Frontal cortex (tissue), 3 donors: ENCODE measurements at regions not wholly inside any gene's neighbourhood (a gene's known extent, or its start where the extent isn't known, plus 50 kb on each side); places are given as distances from the start of the nearest gene placed in this dataset.
"Not testable (repeated sequence)": the region's sequence is repeated elsewhere in the genome, so short reads cannot be mapped to it uniquely, and the experiment has no call there.

Source experiments
- DNase-seq, 2 donors: peaks; one replicate each; pipeline ENCODE4 v3.0.0; 2012; ENCODE audit warnings: low spot score in 2 of 2
- FAIRE-seq: peaks from 2 replicates; lab custom pipeline; 2012; peaks lifted over from hg19 to GRCh38; lab: Jason Lieb, UNC
- donor health status: control.
- donor health status: control.
- donor health status: control.

DNA sequence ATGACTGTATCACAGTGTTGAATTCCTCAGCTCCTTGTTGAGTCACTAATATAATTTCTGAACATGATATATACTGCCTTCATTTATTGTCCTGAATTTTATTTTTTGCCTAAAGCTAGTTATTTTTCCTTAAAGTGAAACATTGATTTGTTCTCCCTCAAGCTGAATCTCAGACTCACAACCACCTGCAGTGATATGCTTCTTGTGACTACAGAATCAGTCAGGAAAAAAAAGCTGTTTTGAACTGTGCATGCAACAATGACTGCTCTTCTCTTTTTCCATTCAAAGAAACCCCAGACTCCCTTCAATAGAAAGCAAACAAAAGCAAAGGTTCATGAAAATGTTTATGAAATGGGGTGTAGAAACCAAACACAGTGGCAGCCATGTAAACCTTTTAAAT is 470.2 kb upstream of the CHD1 start:
- FAIRE-seq (no peak), DNase-seq (no peak)

DNA sequence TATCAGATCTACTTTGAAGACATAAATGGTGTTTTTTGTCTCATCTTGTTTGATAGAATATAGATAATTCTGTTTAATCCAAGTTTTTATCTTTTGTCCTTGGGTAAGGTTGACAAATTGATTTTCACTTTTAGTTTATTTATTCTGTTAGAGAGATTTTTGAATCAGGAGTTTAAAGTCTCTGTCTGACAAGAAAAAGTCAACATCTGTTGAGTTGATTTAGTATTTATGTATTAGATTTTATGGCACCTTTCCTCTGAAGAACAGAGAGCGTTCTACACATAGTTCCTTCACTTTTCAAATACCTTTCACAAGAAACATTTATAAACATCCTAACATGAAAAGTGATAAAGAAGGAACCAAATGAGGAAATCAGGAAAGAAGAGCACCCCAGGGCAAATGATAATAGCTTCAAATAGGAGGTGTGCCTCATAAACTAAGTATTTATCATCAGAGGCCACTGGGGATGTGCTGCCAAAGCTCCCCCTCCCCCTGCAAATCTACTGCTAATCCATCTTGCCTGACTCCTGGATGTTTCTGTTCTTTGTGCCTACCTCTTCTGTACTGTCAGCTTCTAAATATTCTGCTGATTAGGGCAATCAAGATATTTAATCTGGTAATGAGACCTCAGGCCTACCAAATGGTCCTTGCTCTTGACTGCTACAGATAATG is 457.7 kb upstream of the CHD1 start:
- DNase-seq (no peak), FAIRE-seq (no peak)

DNA sequence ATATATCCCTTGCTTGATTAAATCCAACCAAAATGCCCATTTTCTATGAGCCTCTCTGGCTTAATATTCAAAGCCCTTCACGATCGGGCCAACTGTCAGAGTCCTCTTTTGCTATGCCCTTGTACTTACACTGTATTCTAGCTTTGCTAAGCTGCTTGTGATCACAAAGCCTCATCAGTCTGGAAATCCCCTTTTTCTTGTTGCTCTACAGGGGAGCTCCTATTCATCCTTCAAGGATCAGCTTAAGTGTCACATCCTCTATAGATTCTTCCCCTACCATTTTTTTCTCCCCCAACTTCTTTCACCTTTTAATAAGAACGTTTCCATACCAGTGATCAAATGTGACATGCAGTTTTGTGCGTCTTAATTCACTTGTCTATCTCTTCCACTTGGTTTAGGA is 450.4 kb upstream of the CHD1 start:
- FAIRE-seq (no peak), DNase-seq (no peak)

DNA sequence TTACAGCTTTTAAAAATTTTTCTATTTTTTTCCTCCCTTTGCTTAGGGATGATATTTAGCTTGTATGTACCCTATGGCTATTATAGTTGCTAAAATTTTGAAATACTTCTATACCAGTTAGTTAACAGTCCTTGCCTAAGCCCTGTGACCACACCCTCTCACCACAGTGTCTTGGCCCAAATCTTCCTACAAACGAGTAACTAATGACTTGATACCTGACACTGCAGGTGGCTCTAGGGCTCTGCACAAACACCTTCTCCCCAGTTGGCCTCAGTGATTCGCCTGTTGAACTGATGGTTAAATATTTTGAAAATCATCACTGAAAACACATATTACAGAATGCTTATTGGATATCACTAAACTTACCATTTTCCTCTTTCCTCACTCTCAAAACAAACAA is 449.6 kb upstream of the CHD1 start:
- FAIRE-seq = no peak
- DNase-seq = no peak

DNA sequence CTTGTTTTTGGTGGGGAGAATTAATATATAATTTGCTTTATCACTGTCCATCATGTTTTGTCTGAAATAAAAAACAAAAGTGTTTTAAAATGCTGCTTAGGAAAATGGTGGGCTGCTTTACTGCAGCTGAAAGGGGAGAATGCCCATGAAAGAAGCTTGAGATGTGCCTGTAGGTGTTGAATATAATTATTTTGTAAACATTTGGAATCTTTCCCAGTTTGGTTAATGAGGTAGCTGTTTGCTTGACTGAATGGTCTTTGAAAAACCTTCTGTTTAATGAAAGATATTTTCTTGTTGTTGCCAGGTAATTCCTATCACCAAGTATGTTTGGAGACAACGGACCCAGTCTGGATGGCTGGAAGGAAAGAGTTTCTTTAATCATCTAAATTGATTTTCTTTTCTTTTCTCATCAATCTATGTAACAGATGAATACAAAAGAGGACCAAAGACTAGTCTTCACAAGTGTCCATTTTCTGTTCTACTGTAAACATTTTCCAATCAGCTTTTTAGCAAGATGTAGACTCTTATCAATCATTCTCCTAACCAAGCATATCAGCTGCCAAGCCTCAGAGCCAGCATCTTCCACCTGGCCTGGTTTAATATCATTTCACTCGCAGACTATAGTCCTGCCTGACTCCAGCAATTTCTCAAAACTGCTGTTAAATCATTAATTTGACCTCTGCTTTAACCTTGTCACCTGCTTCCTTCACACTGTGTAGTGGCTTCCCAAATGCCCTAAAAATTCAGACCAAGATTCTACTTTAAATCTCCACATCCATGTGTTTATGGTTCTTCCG is 441.2 kb upstream of the CHD1 start:
- DNase-seq (no peak), FAIRE-seq (no peak)

DNA sequence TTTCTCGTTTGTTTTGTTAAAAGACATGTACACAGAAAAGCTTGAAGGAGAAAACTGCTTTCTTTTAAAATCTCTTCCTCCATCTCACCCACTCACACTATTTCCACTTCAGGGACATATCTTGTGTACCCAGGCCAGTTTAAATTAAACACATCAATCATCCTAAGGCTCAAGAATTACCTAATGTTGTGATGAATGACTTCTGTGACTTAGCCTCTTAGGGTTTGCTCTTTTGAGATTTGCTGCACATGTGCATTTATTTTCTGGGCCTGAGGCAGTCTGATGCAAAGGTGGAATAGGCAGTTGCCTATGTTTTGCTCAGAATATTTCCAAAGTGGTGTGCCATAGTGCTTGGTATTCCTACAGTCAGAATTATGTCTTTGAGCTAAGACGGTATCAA is 439.9 kb upstream of the CHD1 start:
- FAIRE-seq = no peak
- DNase-seq = no peak

DNA sequence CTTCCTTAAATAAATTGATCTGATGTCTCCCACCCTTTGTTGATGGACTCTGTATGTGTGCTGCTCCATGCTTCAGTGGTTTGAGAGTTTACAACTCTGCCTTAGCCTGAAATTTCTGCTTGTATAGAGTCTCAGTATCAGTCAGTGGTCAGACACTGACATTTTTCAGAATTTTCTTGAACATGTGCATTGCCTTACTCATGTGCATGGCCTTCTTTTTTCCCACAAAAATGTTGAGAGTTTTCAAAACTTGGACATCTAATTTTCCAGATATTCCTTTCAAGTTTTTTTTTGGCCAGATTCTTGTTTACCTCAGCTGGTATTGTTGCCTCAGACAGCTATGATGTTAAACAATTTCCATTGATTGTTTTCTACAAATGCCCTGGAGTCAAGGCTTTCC is 427.1 kb upstream of the CHD1 start:
- DNase-seq = no peak
- no peak for FAIRE-seq

DNA sequence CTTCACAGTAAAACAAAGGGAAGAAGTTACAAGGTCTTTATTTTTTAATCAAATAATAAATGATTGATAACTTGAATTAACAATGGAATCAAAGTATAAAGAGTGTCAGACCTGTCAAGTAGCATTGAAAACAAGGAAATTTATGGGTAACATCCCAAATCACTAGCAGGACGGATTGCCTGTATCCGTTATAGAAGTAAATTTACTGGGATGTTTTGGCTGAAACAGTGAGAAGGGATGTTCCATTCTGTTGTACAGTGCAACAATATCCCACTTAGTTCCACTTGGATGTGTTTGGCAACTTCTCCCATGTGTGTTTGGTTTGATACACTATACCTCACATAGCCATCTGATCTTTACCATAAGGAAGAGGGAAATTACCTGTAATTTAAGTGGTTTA is 421.0 kb upstream of the CHD1 start:
- FAIRE-seq (no peak), DNase-seq (no peak)

DNA sequence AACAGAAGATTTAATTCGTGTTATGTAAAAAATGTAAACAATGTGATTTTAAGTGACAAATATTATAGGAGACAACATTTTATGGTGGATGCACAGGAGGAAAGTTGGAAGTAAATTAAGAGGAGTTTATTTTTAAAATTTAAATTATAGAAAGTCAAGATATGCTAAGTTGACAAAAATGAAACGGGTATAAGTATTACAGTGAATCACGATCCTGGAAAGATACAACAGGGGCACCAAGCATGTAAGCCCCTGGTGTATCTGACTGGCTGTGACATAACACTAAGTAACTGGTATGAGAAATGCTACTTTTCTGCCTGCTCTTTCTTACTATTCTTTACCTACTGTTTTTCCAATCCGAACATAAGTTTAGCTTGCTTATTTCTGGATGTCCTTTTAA is 419.8 kb upstream of the CHD1 start:
- no peak for FAIRE-seq
- no peak for DNase-seq

DNA sequence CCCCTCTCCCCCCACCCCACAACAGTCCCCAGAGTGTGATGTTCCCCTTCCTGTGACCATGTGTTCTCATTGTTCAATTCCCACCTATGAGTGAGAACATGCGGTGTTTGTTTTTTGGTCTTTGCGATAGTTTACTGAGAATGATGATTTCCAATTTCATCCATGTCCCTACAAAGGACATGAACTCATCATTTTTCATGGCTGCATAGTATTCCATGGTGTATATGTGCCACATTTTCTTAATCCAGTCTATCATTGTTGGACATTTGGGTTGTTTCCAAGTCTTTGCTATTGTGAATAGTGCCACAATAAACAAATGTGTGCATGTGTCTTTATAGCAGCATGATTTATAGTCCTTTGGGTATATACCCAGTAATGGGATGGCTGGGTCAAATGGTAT is 411.0 kb upstream of the CHD1 start:
- not testable (repeated sequence) for DNase-seq, FAIRE-seq

DNA sequence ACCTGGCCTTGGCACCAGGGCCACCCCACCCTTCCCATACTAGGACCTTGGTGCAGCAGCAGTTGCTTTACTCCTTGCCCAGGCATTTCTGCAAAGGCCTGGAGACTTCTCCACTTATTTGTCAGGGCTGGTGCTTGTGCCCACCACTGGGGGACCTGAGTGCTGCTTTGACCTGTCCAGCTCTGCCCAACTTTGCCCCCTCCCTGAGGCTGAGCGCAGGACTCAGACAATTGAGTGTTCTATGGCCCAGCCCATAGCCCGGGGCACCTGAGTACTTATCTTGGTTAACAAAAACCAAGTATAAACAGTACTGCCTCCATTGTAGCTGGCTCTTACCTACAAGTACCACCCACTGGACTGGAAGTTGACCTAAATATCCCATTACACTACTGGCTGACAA is 406.1 kb upstream of the CHD1 start:
- FAIRE-seq = no peak
- no peak for DNase-seq

DNA sequence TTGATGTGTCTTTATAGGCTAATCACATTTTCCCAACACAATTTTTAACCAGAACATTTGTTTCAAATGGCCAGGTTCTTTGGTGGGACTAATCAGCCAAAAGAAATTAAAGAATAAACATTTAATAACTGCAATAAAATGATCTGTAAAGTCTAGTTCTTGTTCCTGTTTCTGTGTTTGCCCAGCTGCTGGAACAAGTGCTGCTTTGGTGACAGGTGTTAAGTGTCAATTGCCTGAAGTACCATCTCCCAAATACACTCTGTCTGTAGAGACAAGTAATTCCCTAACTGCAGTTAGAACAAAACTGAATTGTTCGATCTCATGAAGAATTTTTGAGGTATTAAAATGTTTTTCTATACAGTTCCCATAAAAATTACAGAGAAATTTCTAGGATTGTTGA is 402.3 kb upstream of the CHD1 start:
- no peak for DNase-seq
- FAIRE-seq = no peak

DNA sequence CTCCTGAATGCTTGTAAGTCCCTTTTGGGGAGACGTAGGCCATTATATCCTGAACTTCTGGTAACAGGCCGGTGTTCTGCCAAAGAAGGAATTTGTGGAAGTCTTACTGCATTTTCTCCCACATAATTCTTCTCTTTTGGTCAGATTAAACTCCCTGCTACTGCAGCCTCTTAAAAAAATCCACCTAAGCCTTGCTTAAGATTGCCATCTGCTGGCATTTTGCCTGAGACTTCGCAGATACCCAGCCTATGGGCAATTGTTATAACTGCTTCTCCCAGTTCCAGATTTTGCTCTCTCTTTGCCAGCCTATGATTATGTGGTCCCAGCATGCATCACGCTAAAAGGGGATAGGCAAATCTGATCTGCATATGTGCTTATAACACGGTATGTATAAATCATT is 391.6 kb upstream of the CHD1 start:
- FAIRE-seq (no peak), DNase-seq (no peak)

DNA sequence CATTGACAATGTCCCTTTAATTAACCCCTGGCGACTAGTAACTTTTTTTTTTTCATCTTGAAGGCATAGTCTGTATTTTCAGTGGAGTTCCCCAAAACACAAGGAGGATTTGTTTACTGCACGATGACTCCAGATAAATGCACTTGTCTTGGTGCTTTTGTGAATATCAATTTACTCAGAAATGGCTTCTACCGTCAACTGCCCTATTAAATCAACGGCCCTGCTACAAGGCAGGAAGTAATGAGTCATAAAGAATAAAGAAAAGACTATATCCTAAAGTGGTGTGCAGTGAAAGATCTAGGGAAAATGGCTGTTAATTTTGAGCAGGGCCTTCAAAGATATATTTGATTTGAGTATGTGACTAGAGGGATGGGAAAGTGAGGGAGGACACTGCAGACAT is 388.3 kb upstream of the CHD1 start:
- FAIRE-seq (no peak), DNase-seq (no peak)

DNA sequence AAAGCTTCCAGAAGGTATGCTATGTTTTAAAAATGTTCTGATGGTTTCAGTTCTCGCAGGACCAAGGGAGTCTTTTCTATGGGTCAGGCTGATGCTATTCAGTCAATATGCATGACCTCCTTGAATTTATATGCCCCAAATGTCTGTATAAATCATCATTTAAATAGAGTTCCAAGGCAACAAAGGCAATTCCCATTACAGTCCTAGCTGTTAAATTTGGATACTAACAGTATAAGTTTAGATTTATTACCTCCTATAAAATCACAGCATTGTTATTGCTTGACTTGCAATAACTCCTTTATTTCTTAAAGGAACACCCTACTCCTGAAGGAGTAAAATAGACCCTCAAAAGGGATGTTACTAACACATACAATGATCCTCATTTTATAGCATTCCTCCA is 387.7 kb upstream of the CHD1 start:
- DNase-seq (no peak), FAIRE-seq (no peak)

DNA sequence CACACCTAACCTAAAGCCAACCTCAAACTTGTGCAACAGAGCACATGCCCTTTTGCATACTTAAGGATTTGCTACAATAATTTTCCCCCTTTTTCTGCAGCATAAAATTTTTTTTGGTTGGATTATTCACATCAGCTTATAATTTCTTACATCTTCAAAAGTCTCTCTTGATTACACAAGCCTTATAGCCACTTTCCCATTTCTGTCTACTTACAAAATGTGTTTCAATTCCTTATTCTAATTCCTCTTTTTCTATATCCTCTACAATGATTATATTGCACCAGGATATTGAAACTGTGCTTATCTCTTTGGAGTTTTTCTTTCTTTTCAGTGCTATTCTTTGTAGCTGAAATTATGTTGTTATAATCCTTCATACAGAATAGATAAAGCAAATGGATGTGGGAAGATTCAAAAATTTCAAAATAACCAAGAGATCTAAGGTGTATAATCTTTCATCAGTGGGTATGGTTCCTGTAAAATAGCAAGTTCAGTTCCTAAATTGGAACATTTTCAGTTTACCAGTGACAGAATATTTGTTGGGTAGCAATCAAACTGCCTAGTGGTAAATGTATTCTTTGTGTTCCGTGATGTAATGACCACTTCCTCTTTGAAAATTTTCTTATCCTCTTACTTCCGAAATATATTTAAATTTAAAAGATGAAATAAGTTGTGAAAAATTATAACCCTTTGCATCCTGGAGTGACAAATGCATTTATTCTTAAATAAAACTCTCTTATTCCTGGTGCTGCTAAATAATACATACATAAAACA is 386.8 kb upstream of the CHD1 start:
- FAIRE-seq (no peak), DNase-seq (no peak)

DNA sequence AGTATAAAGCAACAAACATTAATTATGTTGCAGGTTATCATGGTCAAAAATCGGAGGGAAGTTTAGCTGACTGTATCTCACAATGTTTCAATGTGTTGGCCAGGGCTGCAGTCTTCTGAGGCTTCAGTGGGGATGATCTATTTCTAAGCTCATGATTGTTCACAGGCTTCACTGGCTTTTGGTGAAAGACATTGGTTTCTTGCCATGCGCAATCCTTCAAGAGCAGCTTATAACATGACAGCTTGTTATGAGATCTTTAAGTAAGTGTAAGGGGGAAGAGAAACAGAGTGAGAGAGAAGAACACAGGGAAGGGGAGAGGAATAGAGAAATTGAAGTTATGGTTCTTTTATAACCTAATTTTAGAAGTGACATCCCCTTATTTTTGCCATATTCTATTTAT is 385.9 kb upstream of the CHD1 start:
- no peak for DNase-seq
- no peak for FAIRE-seq

DNA sequence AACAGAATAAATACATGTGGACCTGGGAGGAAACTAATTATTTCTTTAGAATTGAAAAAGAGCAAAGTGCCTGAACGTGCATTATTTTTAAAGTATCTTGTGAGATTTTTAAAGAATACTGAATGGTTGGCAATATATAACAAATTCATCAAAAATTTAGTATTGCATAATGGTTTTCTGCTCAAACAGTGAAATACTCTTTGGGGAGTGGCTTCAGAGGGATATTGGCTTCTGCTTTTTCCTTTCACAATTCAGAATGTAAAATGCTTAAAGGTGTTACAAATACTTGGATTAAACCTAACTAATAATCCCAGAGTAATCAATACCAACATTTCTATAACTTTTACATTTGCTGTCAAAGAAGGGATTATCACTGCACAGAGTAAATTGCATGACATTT is 379.3 kb upstream of the CHD1 start:
- FAIRE-seq = no peak
- no peak for DNase-seq

DNA sequence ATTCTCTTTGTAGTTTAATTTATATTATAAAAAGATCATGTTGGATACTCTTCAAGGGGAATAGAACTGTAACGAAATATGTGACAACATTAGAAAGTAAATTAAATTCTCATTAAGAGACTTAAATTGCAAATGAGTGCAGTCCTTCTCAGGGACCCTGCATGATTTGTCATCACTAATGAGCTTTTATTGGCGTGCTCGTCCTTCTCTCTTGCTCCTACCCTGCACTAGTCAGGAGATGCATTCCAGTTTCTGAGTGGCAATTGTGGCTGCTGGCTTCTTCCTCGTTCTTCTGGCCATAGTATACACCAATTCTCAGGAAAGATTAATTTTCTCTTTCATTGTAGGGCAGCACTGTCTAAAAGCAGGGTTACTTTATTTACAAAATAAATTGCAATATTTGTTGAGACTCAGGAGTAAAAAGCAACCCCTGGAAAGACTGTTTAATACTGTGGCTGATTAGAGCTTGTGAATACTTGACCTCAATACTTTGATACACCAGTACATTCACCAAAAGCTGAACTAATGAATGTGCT is 376.3 kb upstream of the CHD1 start:
- DNase-seq = no peak

DNA sequence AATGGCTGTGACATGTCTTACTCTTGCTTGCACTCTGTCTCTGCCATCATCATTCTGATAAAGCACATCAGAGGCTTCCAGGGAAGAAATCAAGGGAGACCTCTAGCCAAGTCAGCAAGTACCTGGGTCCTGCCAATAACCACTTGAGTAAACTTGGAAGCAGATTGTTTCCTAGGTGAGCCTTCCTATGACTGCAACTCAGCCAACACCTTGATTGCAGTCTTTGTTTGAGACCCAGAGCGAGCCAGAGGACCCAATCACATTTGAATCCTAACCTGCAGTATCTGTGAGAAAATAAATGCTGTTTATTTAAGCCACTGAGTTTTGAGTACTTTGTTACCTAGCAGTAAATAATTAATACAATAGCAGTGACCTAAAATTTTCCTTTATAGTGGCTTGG is 356.8 kb upstream of the CHD1 start:
- FAIRE-seq = no peak

More for the DNA sequence above, 376.3 kb upstream of the CHD1 start:
- no peak for FAIRE-seq

DNA sequence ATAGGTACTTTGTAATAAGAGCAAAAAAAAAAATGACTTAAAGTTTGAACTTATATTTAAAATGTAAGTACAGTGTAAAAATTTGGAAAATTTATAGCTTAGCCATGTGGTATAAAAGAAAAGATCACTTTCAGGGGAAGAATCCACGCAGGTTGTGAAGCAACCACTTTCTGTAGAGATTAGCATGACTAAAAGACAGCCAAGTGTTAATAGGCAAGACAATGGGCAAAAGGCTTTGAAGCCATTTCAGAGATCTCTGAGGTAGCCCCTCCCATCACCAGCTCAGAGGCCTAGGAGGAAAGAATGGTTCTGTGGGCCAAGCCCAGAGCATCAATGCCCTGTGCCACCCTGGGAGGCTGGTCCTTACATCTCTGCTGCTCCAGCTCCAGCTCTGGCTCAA is 346.3 kb upstream of the CHD1 start:
- DNase-seq = no peak
- FAIRE-seq = no peak

More for the DNA sequence above, 356.8 kb upstream of the CHD1 start:
- DNase-seq = no peak
